ENCODE measurements at regions not wholly inside any gene's neighbourhood (a gene's known extent, or its start where the extent isn't known, plus 50 kb on each side); places are given as distances from the start of the nearest gene placed in this dataset.

DNA sequence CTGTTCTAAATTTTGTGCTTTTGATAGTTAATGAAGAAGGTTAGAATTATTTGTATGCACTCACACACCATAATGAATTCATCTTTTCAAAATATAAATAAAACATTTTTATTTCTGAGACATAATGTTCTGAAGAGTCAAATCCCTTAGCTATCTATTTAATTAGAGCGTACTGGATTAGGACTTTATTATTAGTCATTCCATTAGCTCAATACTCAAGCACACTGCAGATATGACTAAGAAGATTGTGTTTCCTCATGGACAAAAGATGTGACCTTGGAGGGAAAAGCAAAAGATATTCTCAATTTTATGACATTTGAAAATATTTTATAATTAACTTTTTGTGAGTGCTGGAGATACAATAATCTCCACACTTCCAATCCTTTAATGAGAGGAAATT lies 666.4 kb downstream of the CD109 start:
- TF ChIP-seq, protein P1, sequence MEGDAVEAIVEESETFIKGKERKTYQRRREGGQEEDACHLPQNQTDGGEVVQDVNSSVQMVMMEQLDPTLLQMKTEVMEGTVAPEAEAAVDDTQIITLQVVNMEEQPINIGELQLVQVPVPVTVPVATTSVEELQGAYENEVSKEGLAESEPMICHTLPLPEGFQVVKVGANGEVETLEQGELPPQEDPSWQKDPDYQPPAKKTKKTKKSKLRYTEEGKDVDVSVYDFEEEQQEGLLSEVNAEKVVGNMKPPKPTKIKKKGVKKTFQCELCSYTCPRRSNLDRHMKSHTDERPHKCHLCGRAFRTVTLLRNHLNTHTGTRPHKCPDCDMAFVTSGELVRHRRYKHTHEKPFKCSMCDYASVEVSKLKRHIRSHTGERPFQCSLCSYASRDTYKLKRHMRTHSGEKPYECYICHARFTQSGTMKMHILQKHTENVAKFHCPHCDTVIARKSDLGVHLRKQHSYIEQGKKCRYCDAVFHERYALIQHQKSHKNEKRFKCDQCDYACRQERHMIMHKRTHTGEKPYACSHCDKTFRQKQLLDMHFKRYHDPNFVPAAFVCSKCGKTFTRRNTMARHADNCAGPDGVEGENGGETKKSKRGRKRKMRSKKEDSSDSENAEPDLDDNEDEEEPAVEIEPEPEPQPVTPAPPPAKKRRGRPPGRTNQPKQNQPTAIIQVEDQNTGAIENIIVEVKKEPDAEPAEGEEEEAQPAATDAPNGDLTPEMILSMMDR (IDR thresholded peaks at IDR 0.05): no peak
- TF ChIP-seq POLR2A (IDR thresholded peaks at IDR 0.05) (no peak), POLR2AphosphoS5 (IDR thresholded peaks at IDR 0.05) (no peak)

Data from upper lobe of left lung (tissue), 4 donors.